ENCODE measurements at regions not wholly inside any gene's neighbourhood (a gene's known extent, or its start where the extent isn't known, plus 50 kb on each side); places are given as distances from the start of the nearest gene placed in this dataset.

DNA sequence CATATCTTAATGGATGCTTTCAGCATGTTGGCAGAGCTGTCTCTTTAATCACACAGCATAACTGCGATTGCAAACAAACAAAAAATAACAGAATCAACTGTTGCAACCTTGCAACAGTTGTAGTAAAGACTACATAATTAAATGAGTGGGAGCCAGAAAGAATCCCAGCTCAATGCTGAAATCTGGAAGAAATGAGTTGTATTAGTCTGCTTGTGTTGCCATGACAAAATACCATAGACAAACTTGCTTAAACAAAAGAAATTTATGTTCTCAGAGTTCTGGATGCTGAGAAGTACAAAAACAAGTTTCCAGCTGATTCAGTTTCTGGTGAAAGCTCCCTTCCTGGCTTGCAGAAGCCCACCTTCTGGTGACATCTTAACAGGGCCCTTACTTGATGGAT, 260.9 kb upstream of the TUSC1 start:
- H3K4me1 Mint-ChIP-seq (ENCODE audit: low read depth), result no peaks in the 10 kb centered on the region
- Histone ChIP-seq H3K27ac (ENCODE audit: low read depth in 1 of 2, low read length in 2 of 2) (no peak overlapping the region), H3K9me3 (ENCODE audit: control insufficient read depth in 1 of 2, insufficient read depth in 1 of 2, low read length in 2 of 2) (peaks cover 0 to under 1% of the 10 kb centered on the region in 2 experiments), H3K4me1 (ENCODE audit: insufficient read depth, low read length) (no peaks in the 10 kb centered on the region), H3K4me3 (ENCODE audit: low read length) (no peak overlapping the region), H3K36me3 (ENCODE audit: insufficient read depth, low read length) (no peaks in the 10 kb centered on the region), H3K27me3 (ENCODE audit: control insufficient read depth in 1 of 2, insufficient read depth in 2 of 2, low read length in 2 of 2) (no peaks in the 10 kb centered on the region)
- H3K9me3 Mint-ChIP-seq, result peaks cover 15% of the 10 kb centered on the region
- no peak for ATAC-seq (ENCODE audit: poor library complexity)
- intact Hi-C loops (cut with DNase I, micrococcal nuclease), result no loop called here
- ChIA-PET CTCF (no interaction called here), POLR2A (no interaction called here)
- H3K36me3 Mint-ChIP-seq (ENCODE audit: low read depth), result no peaks in the 10 kb centered on the region
- no peak overlapping the region for H3K4me3 Mint-ChIP-seq
- no peaks in the 10 kb centered on the region for H3K27me3 Mint-ChIP-seq
- no peak for DNase-seq
- no peak for TF ChIP-seq CTCF (IDR thresholded peaks at IDR 0.05)
- no peak overlapping the region for H3K27ac Mint-ChIP-seq

DNA sequence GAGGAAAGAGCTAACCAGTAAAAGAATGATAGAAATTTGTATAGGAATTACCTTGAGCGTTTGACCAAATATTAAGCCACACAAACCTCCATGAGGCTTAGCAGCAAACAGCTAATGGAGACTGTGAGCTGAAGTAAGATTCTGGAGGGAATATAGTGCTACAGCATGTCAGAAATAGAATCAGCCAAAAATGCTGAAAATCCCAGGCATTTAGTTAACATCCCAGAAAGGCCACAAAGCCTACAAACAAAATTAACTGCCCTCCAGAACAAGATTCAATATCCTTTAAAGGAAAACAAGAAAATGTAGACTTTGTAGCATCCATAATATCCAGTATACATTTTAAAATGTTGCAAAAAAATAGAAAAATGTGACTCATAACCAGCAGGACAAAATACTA, 257.8 kb upstream of the TUSC1 start:
- no peaks in the 10 kb centered on the region for H3K36me3 ChIP-seq (ENCODE audit: insufficient read depth, low read length)
- no peak for ATAC-seq (ENCODE audit: poor library complexity)
- Mint-ChIP-seq H3K27ac (no peak overlapping the region), H3K36me3 (ENCODE audit: low read depth) (no peaks in the 10 kb centered on the region), H3K4me1 (ENCODE audit: low read depth) (no peaks in the 10 kb centered on the region), H3K27me3 (no peaks in the 10 kb centered on the region), H3K4me3 (no peak overlapping the region), H3K9me3 (peaks cover 7% of the 10 kb centered on the region)
- no peaks in the 10 kb centered on the region for H3K4me1 ChIP-seq (ENCODE audit: insufficient read depth, low read length)
- no peak overlapping the region for H3K27ac ChIP-seq (ENCODE audit: low read depth in 1 of 2, low read length in 2 of 2)
- no peaks in the 10 kb centered on the region for H3K27me3 ChIP-seq (ENCODE audit: control insufficient read depth in 1 of 2, insufficient read depth in 2 of 2, low read length in 2 of 2)
- H3K9me3 ChIP-seq (ENCODE audit: control insufficient read depth in 1 of 2, insufficient read depth in 1 of 2, low read length in 2 of 2), result no peaks in the 10 kb centered on the region
- DNase-seq, result no peak
- ChIA-PET POLR2A (no interaction called here), CTCF (no interaction called here)
- no peak for TF ChIP-seq CTCF (IDR thresholded peaks at IDR 0.05)
- H3K4me3 ChIP-seq (ENCODE audit: low read length), result no peak overlapping the region
- intact Hi-C loops (cut with DNase I, micrococcal nuclease), result no loop called here

DNA sequence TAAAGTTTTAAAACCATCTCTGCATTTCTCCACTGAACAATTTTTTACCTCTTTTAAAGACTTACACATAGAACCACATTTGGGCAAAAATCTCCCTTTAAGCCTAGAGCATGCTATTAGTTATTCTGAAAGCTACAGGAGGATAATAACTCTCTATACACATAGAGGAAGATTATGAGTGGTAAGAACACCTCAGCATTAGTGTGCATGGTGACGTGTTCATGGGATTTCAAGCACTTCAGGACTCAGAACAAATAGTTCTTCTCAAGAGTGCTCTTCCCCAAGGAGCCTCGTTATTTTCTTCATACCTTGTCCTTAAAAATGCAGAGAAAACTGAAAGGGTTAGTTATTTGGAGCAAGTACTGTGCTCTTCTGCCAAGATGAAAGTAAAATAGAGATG, 256.9 kb upstream of the TUSC1 start:
- no peak overlapping the region for H3K4me3 Mint-ChIP-seq
- Histone ChIP-seq H3K4me1 (ENCODE audit: insufficient read depth, low read length) (no peaks in the 10 kb centered on the region), H3K4me3 (ENCODE audit: low read length) (no peak overlapping the region), H3K27me3 (ENCODE audit: control insufficient read depth in 1 of 2, insufficient read depth in 2 of 2, low read length in 2 of 2) (no peaks in the 10 kb centered on the region), H3K36me3 (ENCODE audit: insufficient read depth, low read length) (no peaks in the 10 kb centered on the region), H3K27ac (ENCODE audit: low read depth in 1 of 2, low read length in 2 of 2) (no peak overlapping the region), H3K9me3 (ENCODE audit: control insufficient read depth in 1 of 2, insufficient read depth in 1 of 2, low read length in 2 of 2) (no peaks in the 10 kb centered on the region)
- H3K27me3 Mint-ChIP-seq, result no peaks in the 10 kb centered on the region
- H3K27ac Mint-ChIP-seq, result no peak overlapping the region
- intact Hi-C loops (cut with DNase I, micrococcal nuclease), result no loop called here
- ChIA-PET CTCF (no interaction called here), POLR2A (no interaction called here)
- no peak for ATAC-seq (ENCODE audit: poor library complexity)
- no peaks in the 10 kb centered on the region for H3K36me3 Mint-ChIP-seq (ENCODE audit: low read depth)
- H3K4me1 Mint-ChIP-seq (ENCODE audit: low read depth), result no peaks in the 10 kb centered on the region
- TF ChIP-seq CTCF (IDR thresholded peaks at IDR 0.05), result no peak
- no peak for DNase-seq
- peaks cover 7% of the 10 kb centered on the region for H3K9me3 Mint-ChIP-seq

All from CD4-positive, alpha-beta T cell (primary cell).